IPS DF 6.9 (cell line): ENCODE measurements at regions not wholly inside any gene's neighbourhood (a gene's known extent, or its start where the extent isn't known, plus 50 kb on each side); places are given as distances from the start of the nearest gene placed in this dataset.
"Not testable (repeated sequence)": the region's sequence is repeated elsewhere in the genome, so short reads cannot be mapped to it uniquely, and the experiment has no call there.

Source experiments
- DNase-seq: peaks from one replicate; pipeline ENCODE4 v3.0.0-alpha.2; 2013; ENCODE audit warnings: low read depth, low spot score
- H3K27ac ChIP-seq: one replicate; pipeline ENCODE4 v1.5.1; 2013; ENCODE audit warnings: low read length, control low read depth
- H3K27me3 ChIP-seq: 2 replicates; pipeline ENCODE4 v1.6.1; 2013; ENCODE audit warnings: mild to moderate bottlenecking, low read length; ENCODE audit not compliant: control insufficient read depth, insufficient read depth
- H3K36me3 ChIP-seq: 2 replicates; pipeline ENCODE4 v1.6.1; 2013; ENCODE audit warnings: low read length; ENCODE audit not compliant: control insufficient read depth, insufficient read depth
- H3K4me1 ChIP-seq: 2 replicates; pipeline ENCODE4 v1.6.1; 2013; ENCODE audit warnings: low read length; ENCODE audit not compliant: control insufficient read depth, insufficient read depth
- H3K4me3 ChIP-seq: 2 replicates; pipeline ENCODE4 v1.5.1; 2013; ENCODE audit warnings: mild to moderate bottlenecking, low read length
- H3K9me3 ChIP-seq: 2 replicates; pipeline ENCODE4 v1.6.1; 2013; ENCODE audit warnings: low read length, inconsistent platforms; ENCODE audit not compliant: control insufficient read depth, insufficient read depth
- WGBS: extraction: QIAGEN DNeasy Blood & Tissue Kit; methylation state at CpG from one replicate; pipeline ENCODE4 v1.1.7; 2013; ENCODE audit warnings: mixed read lengths, missing lambda C conversion rate; ENCODE audit not compliant: insufficient read length, insufficient coverage; 5-methylcytosine and 5-hydroxymethylcytosine counted together

GRCh38 chr19:30812099-30812678, 440.0 kb downstream of the ZNF536 start:
- Histone ChIP-seq H3K36me3 (no peaks in the 10 kb centered on the region), H3K9me3 (no peaks in the 10 kb centered on the region), H3K4me3 (no peak overlapping the region), H3K4me1 (no peaks in the 10 kb centered on the region), H3K27me3 (no peaks in the 10 kb centered on the region), H3K27ac (no peak overlapping the region)
- WGBS = no CpG with 5 or more reads among the region's 8 CpGs
- DNase-seq = no peak

DNA sequence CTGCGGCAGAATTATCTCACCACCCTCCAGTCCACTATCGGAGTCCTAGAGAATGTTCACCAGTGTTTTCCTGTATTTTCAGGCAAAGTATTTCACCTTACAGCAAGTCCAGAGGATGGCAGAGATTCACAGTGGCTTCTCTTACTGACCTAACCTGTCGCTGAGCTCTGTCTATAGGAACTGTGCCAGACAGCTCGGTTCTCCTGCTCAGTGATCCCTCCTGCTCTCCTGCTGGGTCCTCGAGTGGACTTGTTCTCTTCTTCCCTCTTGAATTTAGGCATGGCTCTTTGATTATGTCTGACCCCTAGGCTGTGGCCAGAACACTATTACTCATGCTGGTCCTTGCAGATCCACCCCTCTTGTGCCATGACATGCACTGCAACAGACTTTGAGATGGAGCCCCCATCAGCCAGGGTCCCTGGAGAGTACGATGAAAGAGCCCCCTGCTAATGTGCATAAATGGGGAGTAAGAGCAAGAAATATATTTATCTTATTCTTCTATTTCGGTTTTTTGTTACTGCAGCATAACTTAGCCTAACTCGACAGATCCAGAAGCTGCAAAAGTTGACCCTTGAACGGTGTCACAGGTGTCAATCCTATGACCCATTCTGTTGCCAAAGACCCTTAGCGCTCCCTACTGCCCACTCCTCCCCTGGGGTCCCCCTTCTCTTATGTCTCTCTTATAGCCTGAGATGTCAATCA, 439.4 kb downstream of the ZNF536 start:
- Histone ChIP-seq H3K36me3 (no peaks in the 10 kb centered on the region), H3K27ac (no peak overlapping the region), H3K4me3 (no peak overlapping the region), H3K4me1 (no peaks in the 10 kb centered on the region), H3K9me3 (no peaks in the 10 kb centered on the region), H3K27me3 (no peaks in the 10 kb centered on the region)
- no peak for DNase-seq
- no CpG with 5 or more reads among the region's 10 CpGs for WGBS

DNA sequence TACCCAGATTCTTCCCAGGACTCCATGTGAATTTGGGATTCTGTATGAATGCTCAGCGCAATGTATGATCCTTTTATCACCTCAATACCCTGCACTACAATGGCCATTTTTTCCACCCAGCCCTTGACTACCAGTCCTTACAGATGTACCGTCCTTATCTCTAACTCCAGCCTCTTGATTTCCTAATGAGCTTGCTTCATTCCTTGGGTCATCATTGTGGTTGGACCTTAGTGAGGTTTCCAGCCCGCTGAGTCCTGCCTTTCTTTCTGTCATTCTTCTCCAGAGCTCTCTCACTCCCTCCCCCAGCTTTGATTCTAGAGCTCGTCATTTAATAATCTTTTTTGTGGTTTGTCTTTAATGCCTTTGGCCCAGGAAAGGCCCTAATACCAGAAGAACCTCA, 438.5 kb downstream of the ZNF536 start:
- DNase-seq = no peak
- Histone ChIP-seq H3K4me3 (no peak overlapping the region), H3K9me3 (no peaks in the 10 kb centered on the region), H3K4me1 (no peaks in the 10 kb centered on the region), H3K27me3 (no peaks in the 10 kb centered on the region), H3K27ac (no peak overlapping the region), H3K36me3 (no peaks in the 10 kb centered on the region)
- no CpG with 5 or more reads among the region's 4 CpGs for WGBS

- WGBS = no CpG with 5 or more reads among the region's 3 CpGs
- Histone ChIP-seq H3K36me3 (no peaks in the 10 kb centered on the region), H3K27me3 (no peaks in the 10 kb centered on the region), H3K4me3 (no peak overlapping the region), H3K9me3 (no peaks in the 10 kb centered on the region), H3K27ac (no peak overlapping the region), H3K4me1 (0 out of 2 replicates have a peak, but pooled peaks cover 2% of the 10 kb centered on the region)
- no peak for DNase-seq
These were observed 435.1 kb downstream of the ZNF536 start for GRCh38 chr19:30807278-30807677.

- Histone ChIP-seq H3K9me3 (no peaks in the 10 kb centered on the region), H3K36me3 (no peaks in the 10 kb centered on the region), H3K4me3 (no peak overlapping the region), H3K27me3 (no peaks in the 10 kb centered on the region), H3K27ac (no peak overlapping the region), H3K4me1 (0 out of 2 replicates have a peak, but pooled peaks cover 2% of the 10 kb centered on the region)
- DNase-seq = no peak
- WGBS = no CpG with 5 or more reads among the region's 3 CpGs
These were observed 434.1 kb downstream of the ZNF536 start for GRCh38 chr19:30806311-30806710.

- WGBS = no CpG with 5 or more reads among the region's 5 CpGs
- Histone ChIP-seq H3K27ac (no peak overlapping the region), H3K4me1 (0 out of 2 replicates have a peak, but pooled peaks cover 2% of the 10 kb centered on the region), H3K36me3 (no peaks in the 10 kb centered on the region), H3K9me3 (no peaks in the 10 kb centered on the region), H3K4me3 (no peak overlapping the region), H3K27me3 (no peaks in the 10 kb centered on the region)
- DNase-seq = no peak
These were observed 432.6 kb downstream of the ZNF536 start for GRCh38 chr19:30804751-30805150.

GRCh38 chr19:30804333-30804732, 432.1 kb downstream of the ZNF536 start:
- not testable (repeated sequence) for H3K27me3 ChIP-seq, H3K4me1 ChIP-seq, DNase-seq, H3K4me3 ChIP-seq, H3K27ac ChIP-seq, H3K36me3 ChIP-seq, H3K9me3 ChIP-seq
- no CpG with 5 or more reads among the region's 3 CpGs for WGBS

- Histone ChIP-seq H3K4me1 (0 out of 2 replicates have a peak, but pooled peaks cover 2% of the 10 kb centered on the region), H3K4me3 (no peak overlapping the region)
These were observed 430.3 kb downstream of the ZNF536 start for GRCh38 chr19:30802424-30803013.

GRCh38 chr19:30799865-30800755, 427.9 kb downstream of the ZNF536 start:
- no CpG with 5 or more reads among the region's 22 CpGs for WGBS

More at GRCh38 chr19:30802424-30803013, 430.3 kb downstream of the ZNF536 start:
- WGBS = no CpG with 5 or more reads among the region's 6 CpGs
- Histone ChIP-seq H3K36me3 (no peaks in the 10 kb centered on the region), H3K9me3 (no peaks in the 10 kb centered on the region), H3K27ac (no peak overlapping the region), H3K27me3 (no peaks in the 10 kb centered on the region)
- no peak for DNase-seq

DNA sequence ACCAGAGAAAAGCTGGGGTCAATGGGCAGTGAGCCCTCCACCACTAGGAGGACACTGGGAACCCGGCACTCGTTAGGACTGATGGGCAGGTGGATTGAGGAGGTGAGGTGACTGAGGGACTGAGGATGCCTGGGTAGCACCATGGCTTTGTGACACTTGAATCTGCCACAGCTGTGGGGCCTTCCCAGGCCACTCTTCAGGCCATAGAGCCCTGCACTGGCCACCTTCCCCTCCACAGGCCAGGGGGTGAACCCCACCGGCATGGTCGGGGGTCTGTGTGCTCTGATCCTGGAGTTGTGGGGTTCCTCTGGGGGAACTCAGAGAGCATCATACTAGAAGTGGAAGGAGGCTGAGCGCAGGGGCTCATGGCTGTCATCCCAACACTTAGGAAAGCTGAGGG, 423.5 kb downstream of the ZNF536 start:
- DNase-seq = no peak
- H3K4me3 ChIP-seq = no peak overlapping the region
- H3K27ac ChIP-seq = no peak overlapping the region
- no peaks in the 10 kb centered on the region for H3K9me3 ChIP-seq
- WGBS = no CpG with 5 or more reads among the region's 5 CpGs
- H3K27me3 ChIP-seq = no peaks in the 10 kb centered on the region
- no peaks in the 10 kb centered on the region for H3K4me1 ChIP-seq
- no peaks in the 10 kb centered on the region for H3K36me3 ChIP-seq

More at GRCh38 chr19:30799865-30800755, 427.9 kb downstream of the ZNF536 start:
- H3K27ac ChIP-seq = no peak overlapping the region
- H3K9me3 ChIP-seq = no peaks in the 10 kb centered on the region
- 0 out of 2 replicates have a peak, but pooled peaks cover 2% of the 10 kb centered on the region for H3K4me1 ChIP-seq
- no peaks in the 10 kb centered on the region for H3K36me3 ChIP-seq
- peak; percentile 48 for DNase-seq
- H3K27me3 ChIP-seq = no peaks in the 10 kb centered on the region
- no peak overlapping the region for H3K4me3 ChIP-seq
